ENCODE measurements at regions not wholly inside any gene's neighbourhood (a gene's known extent, or its start where the extent isn't known, plus 50 kb on each side); places are given as distances from the start of the nearest gene placed in this dataset.

DNA sequence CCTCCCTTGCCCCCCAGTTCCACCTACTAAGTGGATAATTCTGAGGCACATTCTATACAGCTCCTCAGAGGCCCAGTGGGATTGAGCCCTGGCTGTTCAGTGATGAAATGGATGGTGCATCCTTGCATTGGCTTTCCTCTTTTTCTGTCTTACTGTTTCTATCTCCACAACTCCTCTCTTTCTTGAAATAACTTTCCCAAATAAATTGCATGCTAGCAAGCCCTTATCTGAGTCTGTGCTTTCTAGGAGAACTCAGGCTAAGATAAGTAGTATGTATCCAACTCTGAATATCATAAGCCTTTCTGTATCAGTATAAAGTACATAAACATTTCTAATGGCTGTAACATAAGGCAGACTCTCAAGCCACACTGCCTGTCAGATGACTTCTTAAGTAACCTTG is 603.8 kb upstream of the USP24 start:
- TF ChIP-seq EP300 (IDR thresholded peaks at IDR 0.05; ENCODE audit: borderline replicate concordance) (no peak), NFIC (IDR thresholded peaks at IDR 0.05) (no peak), USF1 (IDR thresholded peaks at IDR 0.05) (no peak), YY1 (IDR thresholded peaks at IDR 0.05; ENCODE audit: low read depth) (no peak), TCF12 (IDR thresholded peaks at IDR 0.05; ENCODE audit: low read depth) (no peak), EGR1 (IDR thresholded peaks at IDR 0.05) (no peak), FOXM1 (IDR thresholded peaks at IDR 0.05; ENCODE audit: borderline replicate concordance, low read depth) (no peak), RAD21 (IDR thresholded peaks at IDR 0.05; ENCODE audit: low read depth) (no peak)
- TF ChIP-seq, protein P1, sequence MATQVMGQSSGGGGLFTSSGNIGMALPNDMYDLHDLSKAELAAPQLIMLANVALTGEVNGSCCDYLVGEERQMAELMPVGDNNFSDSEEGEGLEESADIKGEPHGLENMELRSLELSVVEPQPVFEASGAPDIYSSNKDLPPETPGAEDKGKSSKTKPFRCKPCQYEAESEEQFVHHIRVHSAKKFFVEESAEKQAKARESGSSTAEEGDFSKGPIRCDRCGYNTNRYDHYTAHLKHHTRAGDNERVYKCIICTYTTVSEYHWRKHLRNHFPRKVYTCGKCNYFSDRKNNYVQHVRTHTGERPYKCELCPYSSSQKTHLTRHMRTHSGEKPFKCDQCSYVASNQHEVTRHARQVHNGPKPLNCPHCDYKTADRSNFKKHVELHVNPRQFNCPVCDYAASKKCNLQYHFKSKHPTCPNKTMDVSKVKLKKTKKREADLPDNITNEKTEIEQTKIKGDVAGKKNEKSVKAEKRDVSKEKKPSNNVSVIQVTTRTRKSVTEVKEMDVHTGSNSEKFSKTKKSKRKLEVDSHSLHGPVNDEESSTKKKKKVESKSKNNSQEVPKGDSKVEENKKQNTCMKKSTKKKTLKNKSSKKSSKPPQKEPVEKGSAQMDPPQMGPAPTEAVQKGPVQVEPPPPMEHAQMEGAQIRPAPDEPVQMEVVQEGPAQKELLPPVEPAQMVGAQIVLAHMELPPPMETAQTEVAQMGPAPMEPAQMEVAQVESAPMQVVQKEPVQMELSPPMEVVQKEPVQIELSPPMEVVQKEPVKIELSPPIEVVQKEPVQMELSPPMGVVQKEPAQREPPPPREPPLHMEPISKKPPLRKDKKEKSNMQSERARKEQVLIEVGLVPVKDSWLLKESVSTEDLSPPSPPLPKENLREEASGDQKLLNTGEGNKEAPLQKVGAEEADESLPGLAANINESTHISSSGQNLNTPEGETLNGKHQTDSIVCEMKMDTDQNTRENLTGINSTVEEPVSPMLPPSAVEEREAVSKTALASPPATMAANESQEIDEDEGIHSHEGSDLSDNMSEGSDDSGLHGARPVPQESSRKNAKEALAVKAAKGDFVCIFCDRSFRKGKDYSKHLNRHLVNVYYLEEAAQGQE (IDR thresholded peaks at IDR 0.05; ENCODE audit: low read depth): no peak
- TF ChIP-seq, protein P2, sequence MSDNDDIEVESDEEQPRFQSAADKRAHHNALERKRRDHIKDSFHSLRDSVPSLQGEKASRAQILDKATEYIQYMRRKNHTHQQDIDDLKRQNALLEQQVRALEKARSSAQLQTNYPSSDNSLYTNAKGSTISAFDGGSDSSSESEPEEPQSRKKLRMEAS (IDR thresholded peaks at IDR 0.05): no peak

DNA sequence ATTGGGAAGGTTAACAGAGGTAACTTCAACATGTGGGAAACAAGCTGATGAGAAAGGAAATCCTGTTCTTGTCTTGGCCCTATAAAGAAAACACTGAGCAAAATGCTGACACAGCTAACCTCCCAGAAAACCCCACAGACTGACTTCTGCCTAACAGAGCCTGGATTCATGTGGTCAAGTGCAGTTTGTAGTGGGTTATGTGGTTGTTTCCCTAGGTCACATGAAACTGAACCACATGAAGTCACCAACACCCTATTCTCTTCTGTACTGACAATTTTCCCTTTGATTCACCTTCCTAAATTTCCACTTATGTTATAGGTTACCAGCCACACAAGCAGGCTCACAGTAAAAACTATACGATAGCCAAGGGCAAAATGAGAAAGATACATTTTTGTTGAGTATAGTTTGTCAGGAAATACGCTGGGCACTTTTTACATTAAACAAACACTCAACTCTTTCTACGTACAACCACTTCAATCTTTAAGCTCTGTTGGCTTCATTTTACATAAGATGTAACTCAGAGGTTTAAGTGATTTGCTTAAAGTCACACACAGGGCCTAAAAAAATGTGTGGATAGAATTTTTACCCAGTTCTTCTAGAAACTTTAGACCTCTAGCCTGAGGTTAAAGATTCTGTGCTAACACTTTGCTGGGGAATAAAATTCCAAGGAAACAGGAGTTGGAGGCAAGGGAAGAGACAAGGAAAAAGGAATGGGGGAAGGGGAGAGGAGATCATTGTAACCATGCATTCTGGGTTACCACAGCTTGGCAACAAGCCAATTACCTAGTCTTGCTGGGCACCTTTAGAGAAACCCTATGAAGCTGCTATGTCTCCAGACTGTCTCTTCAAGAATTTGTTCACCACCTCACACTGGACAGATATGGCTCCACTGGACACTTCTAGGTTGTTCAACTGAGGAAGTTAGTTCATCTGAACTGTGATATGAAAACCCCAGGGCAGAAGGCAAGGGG is 601.6 kb upstream of the USP24 start:
- TF ChIP-seq, protein P2 (IDR thresholded peaks at IDR 0.05): no peak

- TF ChIP-seq, protein P2 (IDR thresholded peaks at IDR 0.05): no peak
- no peak for TF ChIP-seq TEAD4 (IDR thresholded peaks at IDR 0.05)
- TF ChIP-seq NFIC (IDR thresholded peaks at IDR 0.05): no peak
- TF ChIP-seq ZBTB7A (IDR thresholded peaks at IDR 0.05; ENCODE audit: low read depth): no peak
- no peak for TF ChIP-seq RAD21 (IDR thresholded peaks at IDR 0.05; ENCODE audit: low read depth)
- TF ChIP-seq TAF1 (IDR thresholded peaks at IDR 0.05; ENCODE audit: low read depth): no peak
- TF ChIP-seq EGR1 (IDR thresholded peaks at IDR 0.05): no peak
- TF ChIP-seq YY1 (IDR thresholded peaks at IDR 0.05; ENCODE audit: low read depth): no peak
- TF ChIP-seq, protein P1 (IDR thresholded peaks at IDR 0.05; ENCODE audit: low read depth): no peak
- TF ChIP-seq TCF12 (IDR thresholded peaks at IDR 0.05; ENCODE audit: low read depth): no peak
These were observed 600.7 kb upstream of the USP24 start for GRCh38 chr1:55815745-55816455.

DNA sequence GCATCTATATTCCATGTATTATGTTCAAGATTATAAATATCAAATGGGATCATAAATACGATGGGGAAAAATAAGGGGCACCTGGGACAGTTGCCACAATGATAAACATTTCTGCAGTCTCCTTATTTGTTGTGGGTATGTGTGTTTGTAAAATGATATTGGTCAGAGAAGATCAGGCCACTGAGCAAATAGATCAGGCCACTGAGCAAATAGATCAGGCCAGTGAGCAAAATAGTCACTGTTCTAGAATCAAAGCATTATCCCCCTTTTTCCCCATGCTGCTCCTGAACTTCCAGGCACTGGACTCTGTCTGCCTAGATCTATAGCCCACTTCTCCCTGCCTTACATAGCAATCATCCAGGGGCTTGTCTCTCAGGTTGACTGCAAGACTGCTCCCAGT is 599.8 kb upstream of the USP24 start:
- no peak for TF ChIP-seq RAD21 (IDR thresholded peaks at IDR 0.05; ENCODE audit: low read depth)
- TF ChIP-seq, protein P1 (IDR thresholded peaks at IDR 0.05; ENCODE audit: low read depth): no peak
- TF ChIP-seq TEAD4 (IDR thresholded peaks at IDR 0.05): no peak
- no peak for TF ChIP-seq NFIC (IDR thresholded peaks at IDR 0.05)
- TF ChIP-seq ZBTB7A (IDR thresholded peaks at IDR 0.05; ENCODE audit: low read depth): no peak
- TF ChIP-seq, protein P2 (IDR thresholded peaks at IDR 0.05): no peak
- no peak for TF ChIP-seq CEBPB (IDR thresholded peaks at IDR 0.05)
- no peak for TF ChIP-seq YY1 (IDR thresholded peaks at IDR 0.05; ENCODE audit: low read depth)
- no peak for TF ChIP-seq TCF12 (IDR thresholded peaks at IDR 0.05; ENCODE audit: low read depth)
- TF ChIP-seq EP300 (IDR thresholded peaks at IDR 0.05; ENCODE audit: borderline replicate concordance): no peak
- no peak for TF ChIP-seq FOXM1 (IDR thresholded peaks at IDR 0.05; ENCODE audit: borderline replicate concordance, low read depth)
- TF ChIP-seq TAF1 (IDR thresholded peaks at IDR 0.05; ENCODE audit: low read depth): no peak
- no peak for TF ChIP-seq EGR1 (IDR thresholded peaks at IDR 0.05)
- TF ChIP-seq CREB1 (IDR thresholded peaks at IDR 0.05; ENCODE audit: low read depth): no peak
- no peak for TF ChIP-seq USF1 (IDR thresholded peaks at IDR 0.05)
